Pancreas (tissue), 10 donors: ENCODE measurements at regions not wholly inside any gene's neighbourhood (a gene's known extent, or its start where the extent isn't known, plus 50 kb on each side); places are given as distances from the start of the nearest gene placed in this dataset.

Source experiments
- ATAC-seq, 4 donors: fragments of 200-7000 bp; cut with Tn5 transposase; one replicate each; pipeline versions ENCODE4 v1.8.0 to v1.9.1; 2020; ENCODE audit warnings: mild to moderate bottlenecking in 4 of 4, moderate library complexity in 4 of 4
- DNase-seq, 6 donors: peaks; one replicate each; pipeline ENCODE4 v3.0.0-alpha.2; 2020
- FAIRE-seq: peaks from 2 replicates; lab custom pipeline; 2012; peaks lifted over from hg19 to GRCh38; lab: Jason Lieb, UNC
- H3K27ac ChIP-seq, 4 donors: fragments of 200-600 bp; sonication (generic); 1 replicate in 3 of 4; 2 replicates in 1 of 4; pipeline versions ENCODE4 v1.5.0 to v1.8.0; 2020
- H3K27me3 ChIP-seq, 4 donors: fragments of 200-600 bp; one replicate each; pipeline ENCODE4 v1.8.0; 2021
- H3K36me3 ChIP-seq, 3 donors: fragments of 200-600 bp; sonication (generic) in 1 of 3; one replicate each; pipeline versions ENCODE4 v1.5.0 to v1.8.0; 2020 to 2021
- H3K4me1 ChIP-seq, 3 donors: fragments of 200-600 bp; one replicate each; pipeline ENCODE4 v1.8.0; 2021
- H3K4me3 ChIP-seq, 4 donors: fragments of 200-600 bp; sonication (generic) in 2 of 4; one replicate each; pipeline versions ENCODE4 v1.5.0 to v1.8.0; 2020 to 2021
- H3K9me3 ChIP-seq, 4 donors: fragments of 200-600 bp; one replicate each; pipeline ENCODE4 v1.8.0; 2021
- CTCF ChIP-seq, 4 donors: fragments of 200-600 bp; sonication (generic) in 3 of 4; IDR thresholded peaks; one replicate each; pipeline versions ENCODE4 v1.5.0 to v1.8.0; 2021; ENCODE audit warnings: antibody characterized with exemption in 4 of 4
- WGBS, 2 donors: extraction: QIAGEN DNeasy Blood & Tissue Kit; methylation state at CpG; one replicate each; pipeline ENCODE4 v1.1.7; 2013; 5-methylcytosine and 5-hydroxymethylcytosine counted together
- intact Hi-C, 3 donors: fragments of 100-400 bp; cut with DNase I; formaldehyde crosslinking; loops; one replicate each; pipeline versions ENCODE4 v1.11.1 to v1.14.2; 2022
- donor health status: healthy with polysubstance abuse.
- donor health status: DM: no; HTN: no; CAD: no; lungs with moderate emphysema.
- donor health status: DM: no; HTN: no; CAD: no.
- donor health status: control.
- donor health status: control.
- donor health status: Bipolar disorder and iron deficiency.
- donor health status: DM: yes; HTN: yes; CAD: no.
- donor health status: DM: no; HTN: no; CAD: no.
- donor health status: DM: no; HTN: no; CAD: no.
- donor health status: DM: yes; HTN: yes; CAD: no.

- H3K36me3 ChIP-seq: no peaks in the 10 kb centered on the region
- H3K27me3 ChIP-seq: no peaks in the 10 kb centered on the region
- H3K27ac ChIP-seq: no peak overlapping the region
- no peaks in the 10 kb centered on the region for H3K9me3 ChIP-seq
- no peak for TF ChIP-seq CTCF (IDR thresholded peaks at IDR 0.05)
- FAIRE-seq: no peak
- no peaks in the 10 kb centered on the region for H3K4me1 ChIP-seq
- DNase-seq: no peak
- no peak for ATAC-seq
- intact Hi-C loops: no loop called here
- WGBS, 2 donors: 40 to 57% methylated on average over 1 of the region's 1 CpG
- H3K4me3 ChIP-seq: no peak overlapping the region
Measured at GRCh38 chr5:12270914-12271313, 366.7 kb upstream of the CTNND2 start.

GRCh38 chr5:12269164-12269563 lies 364.9 kb upstream of the CTNND2 start:
- TF ChIP-seq CTCF (IDR thresholded peaks at IDR 0.05): no peak
- Histone ChIP-seq H3K4me1 (no peaks in the 10 kb centered on the region), H3K9me3 (no peaks in the 10 kb centered on the region), H3K27me3 (no peaks in the 10 kb centered on the region), H3K4me3 (no peak overlapping the region), H3K27ac (no peak overlapping the region), H3K36me3 (no peaks in the 10 kb centered on the region)
- no peak for DNase-seq
- FAIRE-seq: no peak
- ATAC-seq: no peak
- WGBS, 2 donors: 48 to 56% methylated on average over 3 of the region's 3 CpGs
- intact Hi-C loops: no loop called here

- H3K27ac ChIP-seq: no peak overlapping the region
- H3K9me3 ChIP-seq: no peaks in the 10 kb centered on the region
- intact Hi-C loops: no loop called here
- WGBS, 2 donors: 62 to 73% methylated on average over 2 of the region's 2 CpGs
- H3K36me3 ChIP-seq: no peaks in the 10 kb centered on the region
- H3K4me3 ChIP-seq: no peak overlapping the region
- DNase-seq (no peak), FAIRE-seq (no peak), ATAC-seq (no peak)
- peaks cover 0 to 5% (median 0%) of the 10 kb centered on the region in 4 donors for H3K27me3 ChIP-seq
- no peaks in the 10 kb centered on the region for H3K4me1 ChIP-seq
- TF ChIP-seq CTCF (IDR thresholded peaks at IDR 0.05): no peak
Measured at GRCh38 chr5:12258549-12258948, 354.3 kb upstream of the CTNND2 start.

- intact Hi-C loops: no loop called here
- no peaks in the 10 kb centered on the region for H3K4me1 ChIP-seq
- FAIRE-seq: no peak
Measured at GRCh38 chr5:12250454-12250853, 346.2 kb upstream of the CTNND2 start.

GRCh38 chr5:12248831-12249230 lies 344.6 kb upstream of the CTNND2 start:
- no peaks in the 10 kb centered on the region for H3K27me3 ChIP-seq
- TF ChIP-seq CTCF (IDR thresholded peaks at IDR 0.05): no peak
- H3K4me3 ChIP-seq: no peak overlapping the region
- intact Hi-C loops: no loop called here
- no peak for DNase-seq
- no peak for ATAC-seq
- WGBS, 2 donors: 51 to 66% methylated on average over 3 of the region's 3 CpGs
- no peak for FAIRE-seq
- no peaks in the 10 kb centered on the region for H3K4me1 ChIP-seq
- no peaks in the 10 kb centered on the region for H3K9me3 ChIP-seq
- no peaks in the 10 kb centered on the region for H3K36me3 ChIP-seq
- no peak overlapping the region for H3K27ac ChIP-seq

More at GRCh38 chr5:12250454-12250853, 346.2 kb upstream of the CTNND2 start:
- 67 to 70% methylated on average over 2 of the region's 2 CpGs for WGBS, 2 donors
- no peak for ATAC-seq
- Histone ChIP-seq H3K4me3 (no peak overlapping the region), H3K36me3 (no peaks in the 10 kb centered on the region), H3K9me3 (no peaks in the 10 kb centered on the region), H3K27me3 (peaks cover 0 to 2% (median 0%) of the 10 kb centered on the region in 4 donors), H3K27ac (no peak overlapping the region)
- no peak for DNase-seq
- no peak for TF ChIP-seq CTCF (IDR thresholded peaks at IDR 0.05)
